ENCODE measurements at regions not wholly inside any gene's neighbourhood (a gene's known extent, or its start where the extent isn't known, plus 50 kb on each side); places are given as distances from the start of the nearest gene placed in this dataset.

DNA sequence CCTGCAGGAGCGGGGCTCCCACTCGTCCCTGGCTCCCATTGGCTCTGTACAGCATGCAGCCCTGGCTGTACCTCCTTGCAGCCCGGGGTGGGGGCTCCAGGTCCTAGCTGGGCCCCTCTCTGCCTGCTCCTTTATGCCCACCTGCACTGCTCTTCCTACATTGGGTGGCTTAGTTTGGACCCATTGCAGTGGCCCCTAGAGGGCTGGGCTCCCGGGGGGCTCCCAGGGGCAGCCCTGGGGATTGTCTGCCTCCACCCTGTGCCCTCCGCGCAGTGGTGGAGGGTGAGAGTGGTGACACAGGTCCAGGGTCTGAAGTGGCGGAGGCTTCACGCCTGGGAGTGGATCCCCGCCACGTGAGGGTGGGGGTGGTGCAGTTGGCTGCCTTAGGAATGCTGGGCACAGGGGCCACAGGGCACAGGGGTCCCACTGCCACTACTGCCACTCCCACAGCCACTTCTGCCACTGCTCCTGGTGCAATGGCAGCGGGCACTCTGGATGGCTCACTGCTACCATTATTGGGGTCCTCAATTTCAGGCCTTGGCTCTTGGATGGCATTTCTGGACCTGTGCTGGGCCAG, 177.1 kb downstream of the ARL4A start:
- ATAC-seq (ENCODE audit: low read depth) (no peak), DNase-seq (ENCODE audit: low spot score in 2 of 2) (no peak)
- Mint-ChIP-seq H3K9me3 (no peaks in the 10 kb centered on the region), H3K36me3 (no peaks in the 10 kb centered on the region), H3K27ac (no peak overlapping the region), H3K27me3 (peaks cover 3% of the 10 kb centered on the region), H3K4me3 (no peak overlapping the region), H3K4me1 (no peaks in the 10 kb centered on the region)

DNA sequence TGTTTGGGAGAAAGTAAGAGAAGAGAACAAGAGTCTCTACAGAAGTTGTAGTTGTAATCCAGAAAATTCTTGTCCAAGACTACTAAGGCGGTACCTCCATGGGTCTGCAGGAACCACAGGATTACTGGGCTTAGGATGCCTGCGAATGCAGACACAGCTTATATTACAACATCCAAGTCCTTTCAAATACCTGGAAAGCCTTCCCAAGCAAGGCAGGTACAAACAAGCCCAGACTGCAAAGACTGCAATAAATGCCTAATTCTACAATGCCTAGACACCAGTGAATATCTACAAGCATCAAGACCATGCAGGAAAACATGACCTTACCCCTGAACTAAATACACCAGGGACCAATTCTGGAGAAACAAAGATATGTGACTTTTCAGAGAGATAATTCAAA, 178.2 kb downstream of the ARL4A start:
- no peaks in the 10 kb centered on the region for H3K4me1 Mint-ChIP-seq

DNA sequence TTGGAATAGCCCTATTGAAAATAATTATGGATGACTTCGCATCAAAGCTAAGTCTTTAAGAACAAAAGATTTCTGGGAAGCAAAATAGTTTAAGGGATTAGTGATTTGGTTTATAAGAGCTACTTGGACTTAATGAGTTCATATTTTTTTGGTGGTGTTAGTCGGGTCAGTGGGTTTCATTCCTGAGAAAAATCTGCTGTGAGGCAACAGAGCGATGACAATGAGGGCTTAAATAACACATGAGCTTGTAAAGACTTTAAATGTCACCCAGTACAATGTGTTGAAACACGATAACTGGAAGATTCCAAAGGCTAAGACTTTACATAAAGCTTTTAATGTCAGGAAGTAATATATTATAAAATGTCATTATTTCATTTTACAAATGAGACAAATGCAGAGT, 178.8 kb downstream of the ARL4A start:
- no peak overlapping the region for H3K27ac Mint-ChIP-seq
- ATAC-seq (ENCODE audit: low read depth) = no peak
- DNase-seq (ENCODE audit: low spot score in 2 of 2) = no peak
- H3K36me3 Mint-ChIP-seq = no peaks in the 10 kb centered on the region
- no peaks in the 10 kb centered on the region for H3K9me3 Mint-ChIP-seq
- H3K27me3 Mint-ChIP-seq = no peaks in the 10 kb centered on the region
- H3K4me3 Mint-ChIP-seq = no peak overlapping the region
- H3K4me1 Mint-ChIP-seq = no peaks in the 10 kb centered on the region

More for the DNA sequence above, 178.2 kb downstream of the ARL4A start:
- H3K27me3 Mint-ChIP-seq = peaks cover under 1% of the 10 kb centered on the region
- no peak overlapping the region for H3K27ac Mint-ChIP-seq
- H3K4me3 Mint-ChIP-seq = no peak overlapping the region
- DNase-seq (ENCODE audit: low spot score in 2 of 2) (no peak), ATAC-seq (ENCODE audit: low read depth) (no peak)
- no peaks in the 10 kb centered on the region for H3K36me3 Mint-ChIP-seq
- no peaks in the 10 kb centered on the region for H3K9me3 Mint-ChIP-seq

- no peaks in the 10 kb centered on the region for H3K27me3 Mint-ChIP-seq
- H3K4me3 Mint-ChIP-seq = no peak overlapping the region
- H3K9me3 Mint-ChIP-seq = no peaks in the 10 kb centered on the region
- no peak for DNase-seq (ENCODE audit: low spot score in 2 of 2)
- ATAC-seq (ENCODE audit: low read depth) = no peak
- no peak overlapping the region for H3K27ac Mint-ChIP-seq
- H3K4me1 Mint-ChIP-seq = no peaks in the 10 kb centered on the region
- H3K36me3 Mint-ChIP-seq = no peaks in the 10 kb centered on the region
Measured at GRCh38 chr7:12868027-12868426, 180.6 kb downstream of the ARL4A start.

DNA sequence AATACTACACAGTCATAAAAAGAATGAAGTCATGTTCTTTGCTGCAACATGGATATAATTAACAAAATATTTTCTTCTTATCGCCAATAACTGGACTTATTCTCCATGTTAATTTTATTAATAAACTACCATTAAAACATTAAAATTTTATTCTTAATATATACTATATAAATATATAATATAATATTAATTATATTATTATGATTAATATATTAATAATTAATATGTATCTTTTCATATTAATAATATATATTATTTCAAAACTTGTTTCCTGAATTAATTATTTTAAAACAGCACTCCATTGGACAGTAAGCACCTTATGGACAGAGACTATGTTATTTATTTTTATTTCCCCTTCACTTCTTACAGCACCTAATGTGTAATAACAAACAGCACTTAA, 182.8 kb downstream of the ARL4A start:
- Mint-ChIP-seq H3K4me1 (no peaks in the 10 kb centered on the region), H3K27me3 (no peaks in the 10 kb centered on the region), H3K27ac (no peak overlapping the region), H3K36me3 (no peaks in the 10 kb centered on the region), H3K9me3 (no peaks in the 10 kb centered on the region), H3K4me3 (no peak overlapping the region)
- DNase-seq (ENCODE audit: low spot score in 2 of 2) (no peak), ATAC-seq (ENCODE audit: low read depth) (no peak)

DNA sequence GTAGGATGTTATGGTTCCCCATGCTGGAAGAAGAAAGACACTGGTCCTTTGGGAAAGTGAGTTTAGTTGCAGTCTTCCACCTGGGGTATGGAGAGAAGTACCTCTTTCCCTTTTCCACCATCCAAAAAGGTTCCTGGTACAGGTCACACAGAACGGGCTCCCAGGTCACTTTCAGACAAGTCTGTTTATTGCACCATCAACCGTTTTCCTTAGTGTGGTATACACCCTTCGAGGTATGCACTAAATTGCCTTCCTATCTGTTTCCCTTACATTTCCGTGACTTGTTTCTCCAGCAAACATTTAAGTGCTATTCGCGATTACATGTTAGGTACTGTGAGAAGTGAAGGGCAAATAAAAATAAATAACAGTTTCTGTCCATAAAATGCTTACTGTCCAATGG, 185.1 kb downstream of the ARL4A start:
- no peak overlapping the region for H3K4me3 Mint-ChIP-seq
- H3K9me3 Mint-ChIP-seq = no peaks in the 10 kb centered on the region
- no peak for ATAC-seq (ENCODE audit: low read depth)

DNA sequence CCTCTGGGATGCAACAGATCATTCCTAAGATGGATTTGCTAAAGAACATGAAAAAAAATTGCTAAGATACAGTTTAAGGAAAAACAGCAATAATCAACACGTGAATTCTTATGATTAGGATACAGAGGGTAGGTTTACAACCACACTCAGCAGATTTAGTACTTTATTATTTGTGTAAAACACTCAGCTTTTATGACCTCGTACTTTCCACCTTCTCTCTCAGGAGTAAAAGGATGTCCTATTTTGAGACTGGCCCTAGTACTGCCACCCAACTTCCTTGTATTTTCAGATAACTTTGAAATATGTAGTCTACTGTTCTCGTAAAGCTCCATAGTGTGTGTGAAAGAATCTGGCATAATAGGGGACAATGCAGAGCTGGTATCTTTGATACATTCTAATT, 186.1 kb downstream of the ARL4A start:
- no peak for DNase-seq (ENCODE audit: low spot score in 2 of 2)
- H3K4me3 Mint-ChIP-seq = no peak overlapping the region
- H3K36me3 Mint-ChIP-seq = no peaks in the 10 kb centered on the region

More for the DNA sequence above, 185.1 kb downstream of the ARL4A start:
- no peaks in the 10 kb centered on the region for H3K36me3 Mint-ChIP-seq
- H3K27me3 Mint-ChIP-seq = no peaks in the 10 kb centered on the region
- no peak for DNase-seq (ENCODE audit: low spot score in 2 of 2)
- H3K4me1 Mint-ChIP-seq = no peaks in the 10 kb centered on the region
- H3K27ac Mint-ChIP-seq = no peak overlapping the region

DNA sequence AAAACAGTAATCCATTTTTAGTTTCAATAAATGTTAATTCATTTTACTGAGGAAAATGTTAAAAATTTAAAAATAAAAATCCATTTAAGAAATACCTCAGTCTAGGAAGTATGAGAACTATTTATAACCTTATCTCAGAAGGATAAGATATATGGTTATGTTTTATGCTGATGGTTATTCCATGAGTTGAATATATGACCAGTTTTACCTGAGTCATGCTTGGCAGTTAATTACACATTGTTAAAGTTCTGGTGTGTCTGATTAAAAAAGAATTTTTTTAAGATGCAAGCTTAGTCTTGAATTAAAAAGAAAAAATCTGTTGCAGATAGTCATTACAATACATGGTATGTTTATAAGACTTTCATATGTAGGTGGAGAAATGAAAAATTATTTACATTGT, 191.7 kb downstream of the ARL4A start:
- no peaks in the 10 kb centered on the region for H3K36me3 Mint-ChIP-seq
- ATAC-seq (ENCODE audit: low read depth) (no peak), DNase-seq (ENCODE audit: low spot score in 2 of 2) (no peak)
- H3K4me1 Mint-ChIP-seq = no peaks in the 10 kb centered on the region
- H3K27me3 Mint-ChIP-seq = no peaks in the 10 kb centered on the region
- H3K27ac Mint-ChIP-seq = no peak overlapping the region
- H3K9me3 Mint-ChIP-seq = peaks cover 4% of the 10 kb centered on the region
- H3K4me3 Mint-ChIP-seq = no peak overlapping the region

More for the DNA sequence above, 186.1 kb downstream of the ARL4A start:
- Mint-ChIP-seq H3K27me3 (no peaks in the 10 kb centered on the region), H3K4me1 (no peaks in the 10 kb centered on the region), H3K9me3 (no peaks in the 10 kb centered on the region), H3K27ac (no peak overlapping the region)
- no peak for ATAC-seq (ENCODE audit: low read depth)

DNA sequence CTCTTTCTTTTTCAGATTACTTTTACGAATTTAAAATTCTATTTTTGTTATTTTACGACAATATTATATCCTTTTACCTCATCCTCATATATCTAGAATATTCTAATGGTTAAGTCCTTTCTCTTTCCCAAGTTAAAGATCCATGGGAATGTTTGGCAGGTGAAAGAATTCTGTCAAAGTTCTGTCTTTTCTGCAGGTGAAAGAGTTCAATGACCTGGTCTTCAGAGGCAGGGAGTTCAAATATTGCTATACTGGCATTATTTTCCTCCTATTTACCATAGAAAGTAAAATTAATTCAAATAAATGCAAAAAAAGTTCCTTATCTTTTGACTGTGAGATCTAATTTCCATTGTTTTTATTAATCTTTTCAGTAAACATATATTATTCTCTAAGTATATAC, 194.3 kb downstream of the ARL4A start:
- ATAC-seq (ENCODE audit: low read depth) (no peak), DNase-seq (ENCODE audit: low spot score in 2 of 2) (no peak)
- Mint-ChIP-seq H3K27me3 (no peaks in the 10 kb centered on the region), H3K27ac (no peak overlapping the region), H3K36me3 (no peaks in the 10 kb centered on the region), H3K4me3 (no peak overlapping the region), H3K4me1 (no peaks in the 10 kb centered on the region), H3K9me3 (peaks cover 4% of the 10 kb centered on the region)

DNA sequence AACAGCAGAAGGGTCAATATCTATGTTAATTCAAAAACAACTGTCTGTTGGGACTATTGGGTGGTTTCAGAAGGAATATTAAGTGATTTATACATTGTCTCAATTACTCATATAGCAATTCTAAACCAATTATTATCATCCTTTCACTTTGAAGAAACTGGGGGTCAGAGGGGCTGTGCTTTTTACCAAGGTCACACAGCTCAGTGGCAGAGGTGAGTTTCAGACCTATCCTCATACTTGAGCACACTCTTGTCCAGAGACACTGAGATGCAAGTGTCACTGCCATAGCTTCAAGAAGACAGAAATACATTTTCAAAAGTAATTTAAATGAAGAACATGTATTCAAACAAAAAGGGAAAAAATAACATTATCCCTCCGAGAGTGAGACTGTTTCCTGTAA, 195.3 kb downstream of the ARL4A start:
- peaks cover 4% of the 10 kb centered on the region for H3K9me3 Mint-ChIP-seq
- no peak for ATAC-seq (ENCODE audit: low read depth)
- H3K4me3 Mint-ChIP-seq = no peak overlapping the region
- DNase-seq (ENCODE audit: low spot score in 2 of 2) = no peak
- H3K4me1 Mint-ChIP-seq = no peaks in the 10 kb centered on the region
- H3K27ac Mint-ChIP-seq = no peak overlapping the region
- H3K36me3 Mint-ChIP-seq = no peaks in the 10 kb centered on the region
- H3K27me3 Mint-ChIP-seq = no peaks in the 10 kb centered on the region

DNA sequence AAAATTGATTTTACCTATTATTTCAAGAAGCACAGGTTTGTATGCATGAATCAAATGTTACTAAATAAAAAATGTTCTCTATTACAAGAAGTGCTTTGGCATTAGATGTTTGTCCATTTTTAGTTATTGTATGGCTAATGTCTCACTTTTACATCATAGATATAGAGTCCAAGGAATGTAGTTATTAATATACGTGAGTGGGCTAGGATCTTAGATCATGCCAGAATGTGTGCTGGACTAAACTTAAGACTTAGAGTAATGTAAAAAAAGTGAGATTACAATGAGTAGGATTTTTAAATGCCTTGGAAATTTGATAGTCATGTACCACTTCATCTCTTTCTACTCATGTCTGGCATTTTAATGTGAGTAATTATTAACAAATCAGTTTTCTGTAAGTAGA, 196.6 kb downstream of the ARL4A start:
- no peak overlapping the region for H3K4me3 Mint-ChIP-seq
- H3K4me1 Mint-ChIP-seq = no peaks in the 10 kb centered on the region
- H3K9me3 Mint-ChIP-seq = peaks cover 4% of the 10 kb centered on the region
- H3K27me3 Mint-ChIP-seq = no peaks in the 10 kb centered on the region
- DNase-seq (ENCODE audit: low spot score in 2 of 2) (no peak), ATAC-seq (ENCODE audit: low read depth) (no peak)
- H3K27ac Mint-ChIP-seq = no peak overlapping the region
- H3K36me3 Mint-ChIP-seq = no peaks in the 10 kb centered on the region

DNA sequence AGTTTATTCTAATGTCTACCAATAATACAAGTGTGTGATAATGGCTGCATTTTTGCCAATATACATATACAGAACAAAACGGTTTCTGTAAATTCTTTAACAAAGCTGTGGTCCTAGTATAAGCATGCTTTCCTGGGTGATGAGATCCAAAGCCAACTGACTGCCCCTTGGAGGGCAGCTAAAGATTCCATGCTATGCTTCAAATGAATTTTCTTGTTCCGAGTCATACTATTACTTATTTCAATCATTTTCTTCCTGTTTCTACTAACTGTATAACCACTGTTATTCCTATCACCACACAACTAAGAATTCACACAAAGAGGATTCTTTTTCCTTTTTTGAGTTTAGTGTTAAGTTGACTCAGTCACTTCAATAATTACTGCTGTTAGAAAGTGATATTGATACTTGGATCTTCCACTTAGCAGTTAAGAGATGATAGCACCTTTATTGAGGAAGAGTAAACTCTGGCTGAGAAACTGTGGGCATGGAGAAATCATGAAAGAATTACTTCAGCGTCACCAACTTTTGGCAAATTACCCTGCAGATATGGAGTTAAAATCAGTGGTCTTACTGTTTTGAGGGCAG, 197.5 kb downstream of the ARL4A start:
- ATAC-seq (ENCODE audit: low read depth) (no peak), DNase-seq (ENCODE audit: low spot score in 2 of 2) (no peak)
- Mint-ChIP-seq H3K4me3 (no peak overlapping the region), H3K9me3 (peaks cover 4% of the 10 kb centered on the region), H3K36me3 (no peaks in the 10 kb centered on the region), H3K4me1 (no peaks in the 10 kb centered on the region), H3K27ac (no peak overlapping the region), H3K27me3 (no peaks in the 10 kb centered on the region)

DNA sequence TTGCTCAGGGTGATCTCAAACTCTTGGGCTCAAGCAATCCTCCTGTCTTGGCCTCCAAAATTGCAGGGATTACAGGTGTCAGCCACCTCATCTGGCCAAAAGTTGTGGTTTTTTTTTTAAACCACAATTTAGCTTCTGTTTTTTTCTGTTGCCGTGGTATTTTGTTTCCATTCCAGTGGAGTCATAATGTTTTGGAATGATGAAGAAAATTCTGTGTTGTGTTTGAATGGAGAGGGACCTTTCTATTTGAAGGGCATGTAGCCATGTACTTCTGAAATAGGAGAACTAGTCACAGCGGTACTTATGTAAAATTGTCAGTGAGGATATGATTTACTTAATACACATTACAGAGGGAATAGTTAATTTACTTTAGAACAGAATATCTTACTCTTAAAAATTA, 201.3 kb downstream of the ARL4A start:
- Mint-ChIP-seq H3K27ac (no peak overlapping the region), H3K4me3 (no peak overlapping the region), H3K36me3 (no peaks in the 10 kb centered on the region), H3K4me1 (no peaks in the 10 kb centered on the region), H3K27me3 (no peaks in the 10 kb centered on the region), H3K9me3 (no peaks in the 10 kb centered on the region)
- ATAC-seq (ENCODE audit: low read depth) = no peak
- no peak for DNase-seq (ENCODE audit: low spot score in 2 of 2)

DNA sequence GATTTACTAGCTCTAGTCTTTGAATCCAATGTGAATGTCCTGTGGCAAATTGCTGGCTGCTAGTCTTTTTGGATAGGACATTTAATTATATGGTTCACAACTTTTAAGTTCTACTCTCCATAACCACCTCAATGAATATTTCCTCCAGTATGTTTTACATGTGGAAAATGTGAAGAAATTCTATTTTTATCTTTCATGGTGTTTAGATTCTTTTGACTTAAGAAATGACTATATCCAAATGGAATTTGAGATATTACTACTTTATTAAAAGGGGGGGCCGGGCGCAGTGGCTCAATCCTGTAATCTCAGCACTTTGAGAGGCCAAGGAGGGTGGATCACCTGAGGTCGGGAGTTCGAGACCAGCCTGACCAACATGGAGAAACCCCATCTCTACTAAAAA, 202.0 kb downstream of the ARL4A start:
- Mint-ChIP-seq H3K27me3 (no peaks in the 10 kb centered on the region), H3K4me3 (no peak overlapping the region), H3K27ac (no peak overlapping the region), H3K4me1 (no peaks in the 10 kb centered on the region), H3K9me3 (no peaks in the 10 kb centered on the region), H3K36me3 (no peaks in the 10 kb centered on the region)
- DNase-seq (ENCODE audit: low spot score in 2 of 2) (no peak), ATAC-seq (ENCODE audit: low read depth) (no peak)

GRCh38 chr7:12890586-12890985, 203.2 kb downstream of the ARL4A start:
- H3K4me1 Mint-ChIP-seq = no peaks in the 10 kb centered on the region
- no peaks in the 10 kb centered on the region for H3K36me3 Mint-ChIP-seq
- no peak overlapping the region for H3K27ac Mint-ChIP-seq
- DNase-seq (ENCODE audit: low spot score in 2 of 2) (no peak), ATAC-seq (ENCODE audit: low read depth) (no peak)
- H3K27me3 Mint-ChIP-seq = no peaks in the 10 kb centered on the region
- H3K4me3 Mint-ChIP-seq = no peak overlapping the region
- H3K9me3 Mint-ChIP-seq = no peaks in the 10 kb centered on the region

All from memory B cell (primary cell).